H7 (cell line): ENCODE measurements at regions not wholly inside any gene's neighbourhood (a gene's known extent, or its start where the extent isn't known, plus 50 kb on each side); places are given as distances from the start of the nearest gene placed in this dataset.

ENCODE experiments used
- DNase-seq: peaks from one replicate; pipeline ENCODE4 v3.0.0; 2012
- H3K27me3 ChIP-seq: 2 replicates; pipeline ENCODE4 v1.6.0; 2011; ENCODE audit warnings: mild to moderate bottlenecking, low read length; ENCODE audit not compliant: control insufficient read depth, insufficient read depth
- H3K36me3 ChIP-seq: replicated peaks from 2 replicates; pipeline ENCODE4 v1.5.1; 2011; ENCODE audit warnings: low read length; ENCODE audit not compliant: control insufficient read depth, insufficient read depth
- H3K4me3 ChIP-seq: 2 replicates; pipeline ENCODE4 v1.5.1; 2011; ENCODE audit warnings: low read depth, mild to moderate bottlenecking, control low read depth, low read length, moderate library complexity; ENCODE audit not compliant: insufficient read depth

DNA sequence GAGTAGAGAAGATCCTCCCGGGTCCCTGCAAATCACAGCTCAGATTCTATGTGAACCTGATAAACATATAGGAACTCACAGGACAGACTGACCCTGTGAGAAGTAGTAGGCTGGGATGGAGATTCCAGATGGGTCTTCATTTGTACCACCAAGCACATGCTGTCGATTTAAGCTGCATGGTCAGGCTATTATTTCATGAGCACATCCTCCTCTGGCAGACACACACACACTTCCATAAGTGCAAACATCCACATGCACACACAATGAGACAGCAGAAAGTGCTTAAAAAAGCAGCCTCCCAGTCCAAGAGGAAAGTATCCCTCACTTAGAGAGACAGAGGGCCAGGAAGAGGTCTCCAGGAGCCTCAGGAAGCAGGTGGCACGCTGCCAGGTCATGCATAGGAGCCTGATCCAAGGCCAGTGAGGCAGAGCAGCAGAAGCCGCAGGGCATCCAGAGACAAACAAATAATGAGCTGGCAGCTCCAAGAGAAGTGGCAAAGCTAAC lies 131.8 kb downstream of the UNC5CL start:
- DNase-seq: no peak
- Histone ChIP-seq H3K4me3 (no peak overlapping the region), H3K27me3 (peaks cover 2% of the 10 kb centered on the region; the same call in 1 of the 2 replicates), H3K36me3 (no peaks in the 10 kb centered on the region)

DNA sequence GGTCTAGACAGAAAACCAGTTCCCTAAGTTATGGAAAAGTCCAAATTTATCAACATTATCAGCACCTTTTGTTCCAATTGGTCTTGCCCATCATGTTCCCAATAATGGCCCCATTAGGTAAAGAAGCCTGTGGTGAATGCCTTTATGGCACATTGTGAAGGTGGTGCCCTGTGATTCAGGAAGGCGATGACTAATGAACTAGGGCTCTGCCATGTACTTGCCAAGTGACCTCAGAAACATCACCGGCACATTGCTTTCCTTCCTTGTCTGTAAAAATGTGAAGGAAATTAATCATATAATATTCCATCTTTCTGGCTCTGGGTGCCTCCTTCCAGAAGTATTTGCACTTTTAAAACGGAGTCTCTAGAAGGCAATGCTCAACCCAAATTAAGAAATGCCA lies 132.3 kb downstream of the UNC5CL start:
- peaks cover 2% of the 10 kb centered on the region; the same call in 1 of the 2 replicates for H3K27me3 ChIP-seq
- DNase-seq: no peak
- H3K36me3 ChIP-seq: no peaks in the 10 kb centered on the region
- H3K4me3 ChIP-seq: no peak overlapping the region

DNA sequence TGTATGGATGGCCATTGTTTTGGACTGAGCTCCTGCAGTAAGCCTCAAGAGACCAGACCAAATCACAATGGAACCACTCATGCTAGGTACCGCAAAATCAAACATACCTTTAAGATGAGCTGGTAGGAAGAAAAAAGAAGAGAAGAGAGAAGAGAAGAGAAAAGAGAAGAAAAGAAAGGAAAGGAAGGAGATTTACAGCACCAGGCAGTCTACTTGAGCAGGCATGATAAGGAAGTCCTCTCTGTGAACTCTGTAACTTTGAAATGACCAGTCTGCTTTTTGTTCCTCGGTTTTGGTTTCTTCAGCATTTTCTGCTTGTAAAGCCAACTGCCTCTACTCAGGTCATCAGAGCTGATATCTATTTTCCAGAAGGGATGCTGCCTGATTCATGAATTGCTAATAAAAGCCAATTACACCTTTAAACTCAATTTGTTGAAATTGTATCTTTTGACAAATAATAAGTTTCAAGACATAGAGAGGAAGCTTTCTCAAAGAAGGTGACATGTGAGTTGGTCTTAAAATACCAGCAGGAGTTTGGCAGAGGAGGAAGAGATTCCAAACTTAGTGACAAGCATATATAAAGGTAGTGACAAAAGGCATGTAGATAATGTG lies 134.3 kb downstream of the UNC5CL start:
- Histone ChIP-seq H3K36me3 (no peaks in the 10 kb centered on the region), H3K4me3 (no peak overlapping the region), H3K27me3 (peaks cover 2% of the 10 kb centered on the region; the same call in 1 of the 2 replicates)
- DNase-seq: no peak

DNA sequence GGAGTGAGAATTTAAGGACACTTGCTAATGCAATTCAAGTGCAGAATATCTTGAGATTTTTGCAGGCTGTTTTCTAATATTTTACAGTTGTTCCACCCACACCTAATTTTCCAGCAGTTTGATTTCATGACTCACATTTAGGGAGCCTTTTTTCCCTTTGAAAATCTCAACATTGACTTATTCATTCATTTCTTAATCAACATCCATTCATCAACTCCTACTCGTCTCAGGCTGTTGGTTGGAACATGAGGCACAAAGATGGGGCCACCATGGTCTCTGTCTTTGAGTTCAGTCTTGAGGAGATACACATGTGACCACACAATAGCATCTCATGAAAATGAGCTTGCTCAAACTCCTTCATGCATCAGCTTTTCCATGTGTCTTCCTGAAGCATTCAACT lies 135.6 kb downstream of the UNC5CL start:
- Histone ChIP-seq H3K36me3 (no peaks in the 10 kb centered on the region), H3K4me3 (no peak overlapping the region), H3K27me3 (peaks cover 2% of the 10 kb centered on the region; the same call in 1 of the 2 replicates)
- DNase-seq: no peak

DNA sequence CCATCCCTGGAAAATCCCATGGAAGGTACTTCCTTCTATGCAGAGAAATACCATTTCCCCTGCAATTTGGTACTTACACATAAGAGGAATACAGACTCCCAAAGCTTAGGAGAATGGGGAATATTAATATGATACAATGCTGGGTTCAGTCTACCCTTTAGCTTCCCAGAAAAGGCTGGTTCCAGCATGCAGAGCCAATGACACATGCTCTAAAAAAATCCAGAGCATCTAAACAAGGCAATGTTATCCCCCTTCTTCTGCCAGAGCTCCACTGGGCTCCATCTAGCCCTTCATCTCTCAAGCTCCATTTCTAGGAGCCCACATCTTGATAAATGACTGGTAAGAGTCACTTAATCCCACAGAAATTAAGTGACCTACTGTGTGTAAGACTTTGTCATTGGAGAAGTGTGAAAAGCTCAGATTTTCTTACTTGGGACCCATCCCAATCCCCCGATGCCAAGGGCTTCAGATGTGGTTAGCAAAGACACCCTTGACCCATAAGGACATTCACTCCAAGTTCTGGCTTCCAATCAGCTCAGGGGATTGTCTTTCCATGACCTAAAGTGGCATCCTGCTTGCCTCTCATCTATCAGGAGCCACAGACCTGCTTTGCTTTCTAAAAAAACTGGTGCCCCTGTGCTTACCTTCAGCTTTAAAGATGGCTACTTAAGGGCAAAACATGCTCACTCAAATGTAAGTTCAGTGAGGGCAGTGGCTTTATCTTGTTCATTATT lies 137.5 kb downstream of the UNC5CL start:
- H3K36me3 ChIP-seq: no peaks in the 10 kb centered on the region
- H3K27me3 ChIP-seq: no peaks in the 10 kb centered on the region; the same call in 1 of the 2 replicates
- no peak overlapping the region for H3K4me3 ChIP-seq
- no peak for DNase-seq

DNA sequence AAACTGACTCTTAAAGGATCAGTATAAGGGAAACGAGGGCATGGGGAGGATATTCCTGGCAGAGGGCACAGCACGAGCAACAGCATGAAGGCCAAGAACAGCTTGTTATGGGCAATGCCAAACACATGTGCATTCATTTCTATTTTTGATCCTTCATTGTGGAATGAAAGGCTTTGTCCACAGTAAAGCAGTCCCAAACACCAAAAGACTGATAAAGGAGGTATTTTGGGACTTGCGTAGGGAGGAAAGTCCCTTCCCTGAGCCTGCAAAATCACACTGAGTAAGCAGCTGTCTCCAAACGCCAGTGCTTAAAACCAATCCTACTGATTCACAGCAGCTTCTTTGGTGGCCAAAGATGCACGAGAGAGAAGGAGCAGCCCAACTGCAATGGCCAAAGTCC lies 138.2 kb downstream of the UNC5CL start:
- Histone ChIP-seq H3K4me3 (no peak overlapping the region), H3K27me3 (no peaks in the 10 kb centered on the region; the same call in 1 of the 2 replicates), H3K36me3 (no peaks in the 10 kb centered on the region)
- no peak for DNase-seq

DNA sequence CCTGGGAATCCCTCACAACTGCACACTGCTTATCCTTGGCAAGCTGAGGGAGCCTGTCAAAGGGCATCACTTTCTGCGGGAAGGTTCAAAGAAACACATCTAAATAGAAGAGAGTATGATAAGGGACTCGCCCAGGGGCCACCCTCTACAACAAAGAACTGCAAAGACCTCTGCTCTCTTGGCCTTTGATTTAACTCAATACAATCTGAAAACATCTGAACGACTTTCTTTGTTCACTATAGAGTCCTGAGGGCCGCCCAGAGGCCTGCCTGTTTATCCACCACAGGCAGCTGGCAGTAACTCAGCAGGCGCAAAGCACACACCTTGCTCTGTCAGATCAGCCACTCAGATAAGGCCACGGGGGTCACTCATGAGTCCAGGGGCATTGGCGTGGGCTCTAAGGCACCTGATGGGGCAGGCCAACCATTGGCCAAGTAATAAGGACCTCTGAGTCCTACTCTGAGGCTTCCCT lies 139.3 kb downstream of the UNC5CL start:
- no peaks in the 10 kb centered on the region; the same call in 1 of the 2 replicates for H3K27me3 ChIP-seq
- H3K36me3 ChIP-seq: no peaks in the 10 kb centered on the region
- no peak for DNase-seq
- H3K4me3 ChIP-seq: no peak overlapping the region

DNA sequence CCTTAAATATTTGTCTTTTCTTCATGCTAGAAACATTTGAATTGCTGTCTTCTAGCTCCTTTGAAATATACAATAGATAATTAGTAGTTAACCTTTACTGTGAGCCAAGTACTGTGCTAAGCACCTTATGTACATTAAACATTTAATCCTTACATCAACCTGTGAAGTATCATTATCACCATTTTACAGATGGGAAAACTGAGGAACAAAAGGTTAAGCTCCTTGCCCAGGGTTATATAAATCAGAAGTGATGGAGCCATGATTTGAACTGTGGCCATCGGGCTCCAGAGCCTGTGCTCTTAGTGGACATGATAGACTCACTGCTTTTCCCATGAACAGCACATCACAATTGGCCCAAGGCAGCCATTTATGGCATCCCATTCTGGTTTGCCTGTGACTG lies 140.9 kb downstream of the UNC5CL start:
- no peaks in the 10 kb centered on the region; the same call in 1 of the 2 replicates for H3K27me3 ChIP-seq
- DNase-seq: no peak
- H3K36me3 ChIP-seq: no peaks in the 10 kb centered on the region
- no peak overlapping the region for H3K4me3 ChIP-seq

DNA sequence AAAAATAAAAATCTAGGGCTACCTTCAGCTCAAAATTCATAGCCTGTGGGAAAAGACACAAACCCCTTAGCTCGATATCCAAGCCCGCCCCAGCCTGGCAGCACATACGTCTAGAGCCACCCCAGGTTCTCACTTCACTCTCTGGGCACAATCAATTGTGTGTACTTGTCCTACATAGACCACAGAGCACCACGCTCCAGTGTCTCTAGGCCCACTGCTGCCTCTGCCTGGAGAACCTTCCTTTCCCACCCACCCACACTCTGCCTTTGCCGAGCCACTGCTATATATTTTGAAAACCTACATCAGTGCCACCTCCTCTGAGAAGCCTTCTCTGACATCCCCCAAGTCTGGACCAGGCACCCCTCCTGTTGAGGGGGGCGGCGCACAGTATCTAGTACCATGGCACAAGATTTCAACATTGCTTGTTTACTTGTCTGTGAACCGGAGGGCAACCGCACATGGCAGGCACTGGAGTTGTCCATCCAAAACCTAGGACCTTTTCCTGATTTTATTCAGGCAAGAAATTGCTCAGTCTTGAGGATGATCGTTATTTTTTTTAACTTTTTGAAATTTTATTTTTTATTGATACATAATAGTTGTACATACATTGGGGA lies 141.5 kb downstream of the UNC5CL start:
- DNase-seq: no peak
- Histone ChIP-seq H3K27me3 (no peaks in the 10 kb centered on the region; the same call in 1 of the 2 replicates), H3K36me3 (no peaks in the 10 kb centered on the region), H3K4me3 (no peak overlapping the region)

DNA sequence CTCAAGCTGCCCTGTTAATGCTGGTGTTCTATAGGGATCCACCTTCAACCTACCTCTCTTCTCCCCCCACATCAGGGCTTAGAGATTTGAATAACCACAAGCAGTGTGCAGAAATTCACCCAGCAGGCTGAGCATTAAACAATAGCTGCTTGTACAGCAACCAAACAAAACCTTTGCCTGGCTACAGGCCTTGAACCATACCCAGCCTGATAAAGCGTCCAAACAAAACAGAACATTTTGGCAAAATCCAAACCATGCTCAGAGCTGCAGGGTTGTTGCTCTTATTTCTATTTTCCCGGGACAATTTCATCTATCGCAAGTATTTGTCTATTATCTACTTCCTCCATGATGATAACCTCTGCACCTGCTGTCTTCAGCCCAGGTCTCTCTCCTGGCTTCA lies 142.3 kb downstream of the UNC5CL start:
- DNase-seq: no peak
- H3K27me3 ChIP-seq: no peaks in the 10 kb centered on the region; the same call in 1 of the 2 replicates
- H3K36me3 ChIP-seq: no peaks in the 10 kb centered on the region
- H3K4me3 ChIP-seq: no peak overlapping the region

DNA sequence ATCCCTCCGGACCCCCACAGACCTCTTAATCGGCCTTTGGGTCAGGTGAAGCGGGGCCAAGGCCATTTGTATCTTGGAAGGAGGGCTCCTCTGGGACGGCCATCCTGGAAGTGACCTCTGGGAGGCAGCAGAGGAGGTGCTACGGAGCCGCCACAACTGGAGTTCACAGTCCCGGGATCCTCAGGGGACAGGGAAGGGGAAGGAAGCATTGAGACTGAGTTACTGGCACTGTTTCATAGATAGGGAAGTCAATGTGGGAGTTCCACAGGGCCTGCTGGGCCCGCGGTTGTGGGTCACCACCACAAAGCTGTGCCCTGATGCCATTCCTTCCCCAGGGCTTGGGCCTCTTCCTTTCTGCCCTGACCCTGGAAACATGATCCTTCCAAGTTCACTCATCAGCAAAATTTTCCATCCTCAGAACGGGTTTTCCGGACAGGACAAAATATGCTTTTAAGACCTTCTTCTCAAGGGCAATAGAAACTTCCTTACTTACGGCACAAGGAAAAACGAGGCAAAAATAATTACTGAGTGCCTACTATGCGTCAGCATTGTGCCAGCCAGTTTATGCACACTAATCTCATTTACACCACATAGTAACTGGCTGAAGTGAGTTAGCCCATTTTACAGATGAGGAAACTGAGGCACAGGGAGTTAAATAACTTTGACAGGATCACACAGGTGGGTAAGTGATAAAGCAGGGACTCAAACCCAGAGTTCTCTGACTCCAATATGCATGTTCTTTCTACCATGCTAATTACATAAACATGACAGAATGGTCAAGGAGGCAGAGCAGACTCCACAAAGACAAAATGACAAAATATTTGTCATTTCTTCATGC lies 143.8 kb downstream of the UNC5CL start:
- DNase-seq: peak; percentile 87
- Histone ChIP-seq H3K27me3 (no peaks in the 10 kb centered on the region; the same call in 1 of the 2 replicates), H3K36me3 (no peaks in the 10 kb centered on the region), H3K4me3 (no peak overlapping the region)

DNA sequence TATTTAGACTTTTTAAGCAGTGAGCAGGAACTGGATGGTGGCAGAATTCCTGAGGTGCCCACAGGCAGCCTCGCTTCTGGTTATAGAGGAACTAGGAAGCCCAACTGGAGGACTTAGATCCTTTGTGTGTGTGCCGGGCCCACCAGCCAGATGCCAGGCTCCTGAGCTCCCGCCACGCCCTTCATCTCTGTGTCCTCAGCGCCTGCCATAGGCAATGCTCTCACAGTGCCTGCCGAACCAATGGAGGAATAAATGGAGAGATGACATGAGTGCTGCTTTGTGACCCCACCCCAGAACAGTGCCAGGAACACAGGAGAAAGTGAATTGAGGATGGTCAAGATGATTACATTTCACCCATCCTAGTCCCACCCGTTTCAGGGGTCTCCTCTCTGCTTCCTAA lies 146.0 kb downstream of the UNC5CL start:
- no peak overlapping the region for H3K4me3 ChIP-seq
- no peaks in the 10 kb centered on the region for H3K36me3 ChIP-seq
- no peak for DNase-seq
- no peaks in the 10 kb centered on the region; the same call in 1 of the 2 replicates for H3K27me3 ChIP-seq

DNA sequence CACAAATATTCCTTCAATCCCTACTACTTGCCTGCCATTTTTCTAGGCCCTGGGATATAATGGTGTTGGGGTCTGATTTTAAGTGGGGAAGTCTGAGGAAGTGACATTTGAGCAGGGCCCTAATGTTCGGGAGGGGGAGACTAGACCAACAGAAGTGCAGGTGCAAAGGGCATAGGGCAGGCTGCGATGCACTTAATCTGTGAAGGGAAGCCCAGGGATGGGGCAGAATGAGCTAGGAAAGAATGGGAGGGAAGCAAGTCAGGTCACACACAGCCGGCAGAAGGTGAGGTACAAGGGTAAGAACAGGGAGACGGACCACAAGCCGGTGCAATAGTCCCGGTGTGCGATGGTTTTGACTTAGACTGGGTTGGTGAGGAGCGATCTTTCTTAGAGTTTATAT lies 146.8 kb downstream of the UNC5CL start:
- no peak for DNase-seq
- Histone ChIP-seq H3K27me3 (no peaks in the 10 kb centered on the region; the same call in 1 of the 2 replicates), H3K36me3 (no peaks in the 10 kb centered on the region), H3K4me3 (no peak overlapping the region)

DNA sequence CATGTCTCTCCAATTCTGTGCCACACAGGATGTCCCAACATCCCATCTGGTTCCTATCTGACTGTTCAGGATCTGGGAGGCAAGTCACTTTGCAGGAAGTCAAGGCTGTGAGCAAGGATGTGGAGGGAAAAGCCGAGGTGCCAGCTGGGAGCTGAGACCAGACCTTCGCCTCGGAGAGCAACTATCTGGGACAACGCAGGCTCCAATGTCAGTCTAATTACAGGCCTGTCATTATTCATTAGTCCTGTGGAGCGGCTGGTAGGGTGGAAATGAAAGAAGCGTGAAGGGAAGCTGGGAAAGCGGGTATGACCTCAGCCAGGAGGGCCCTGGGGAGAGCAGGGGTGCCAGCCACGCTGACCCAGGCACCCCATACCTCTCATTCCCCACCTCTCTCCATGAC lies 147.3 kb downstream of the UNC5CL start:
- Histone ChIP-seq H3K36me3 (no peaks in the 10 kb centered on the region), H3K4me3 (no peak overlapping the region), H3K27me3 (no peaks in the 10 kb centered on the region; the same call in 1 of the 2 replicates)
- DNase-seq: no peak
